Astrocyte (in vitro differentiated cells and primary cell): ENCODE measurements at regions not wholly inside any gene's neighbourhood (a gene's known extent, or its start where the extent isn't known, plus 50 kb on each side); places are given as distances from the start of the nearest gene placed in this dataset.

Experiments used
- DNase-seq: peaks from one replicate; pipeline ENCODE4 v3.0.0-alpha.2; 2010; ENCODE audit warnings: low read depth
- FAIRE-seq: peaks from 2 replicates; lab custom pipeline; 2011; peaks lifted over from hg19 to GRCh38; lab: Jason Lieb, UNC
- H2AFZ ChIP-seq: 2 replicates; pipeline ENCODE4 v1.6.0; 2012; ENCODE audit warnings: low read depth, low read length, inconsistent platforms
- H3K27ac ChIP-seq: 2 replicates; pipeline ENCODE4 v1.5.1; 2011; ENCODE audit warnings: low read depth, low read length, inconsistent platforms
- H3K27me3 ChIP-seq: 2 replicates; pipeline ENCODE4 v1.6.0; 2011; ENCODE audit warnings: low read length, inconsistent platforms; ENCODE audit not compliant: insufficient read depth
- H3K36me3 ChIP-seq: 2 replicates; pipeline ENCODE4 v1.5.1; 2011; ENCODE audit warnings: low read length, inconsistent platforms; ENCODE audit not compliant: insufficient read depth
- H3K4me1 ChIP-seq: 2 replicates; pipeline ENCODE4 v1.5.1; 2011; ENCODE audit warnings: low read length, inconsistent platforms; ENCODE audit not compliant: insufficient read depth
- H3K4me2 ChIP-seq: 2 replicates; pipeline ENCODE4 v1.6.0; 2012; ENCODE audit warnings: low read length, inconsistent platforms
- H3K4me3 ChIP-seq: 2 replicates; pipeline ENCODE4 v1.5.1; 2011; ENCODE audit warnings: low read depth, mild to moderate bottlenecking, low read length, inconsistent platforms; ENCODE audit not compliant: insufficient read depth
- H3K79me2 ChIP-seq: 2 replicates; pipeline ENCODE4 v1.6.0; 2012; ENCODE audit warnings: mild to moderate bottlenecking, low read length, inconsistent platforms; ENCODE audit not compliant: insufficient read depth
- H3K9ac ChIP-seq: 2 replicates; pipeline ENCODE4 v1.6.0; 2012; ENCODE audit warnings: mild to moderate bottlenecking, low read length, inconsistent platforms
- H3K9me3 ChIP-seq: 2 replicates; pipeline ENCODE4 v1.5.1; 2012; ENCODE audit warnings: low read depth, mild to moderate bottlenecking, low read length, inconsistent platforms; ENCODE audit not compliant: insufficient read depth
- H4K20me1 ChIP-seq: 2 replicates; pipeline ENCODE4 v1.6.0; 2012; ENCODE audit warnings: low read length, inconsistent platforms; ENCODE audit not compliant: insufficient read depth
- H3K27ac Mint-ChIP-seq: one replicate; pipeline ENCODE4 v1.8.0; 2021; ENCODE audit warnings: mild to moderate bottlenecking, mixed read lengths; ENCODE audit not compliant: unreplicated experiment
- H3K27me3 Mint-ChIP-seq: one replicate; pipeline ENCODE4 v1.8.0; 2021; ENCODE audit warnings: low read depth, mixed read lengths; ENCODE audit not compliant: unreplicated experiment
- H3K36me3 Mint-ChIP-seq: one replicate; pipeline ENCODE4 v1.8.0; 2021; ENCODE audit warnings: low read depth, mixed read lengths; ENCODE audit not compliant: unreplicated experiment
- H3K4me1 Mint-ChIP-seq: one replicate; pipeline ENCODE4 v1.8.0; 2021; ENCODE audit warnings: low read depth, mixed read lengths; ENCODE audit not compliant: unreplicated experiment
- H3K4me3 Mint-ChIP-seq: one replicate; pipeline ENCODE4 v1.8.0; 2021; ENCODE audit warnings: mild to moderate bottlenecking, moderate library complexity, mixed read lengths; ENCODE audit not compliant: unreplicated experiment
- H3K9me3 Mint-ChIP-seq: one replicate; pipeline ENCODE4 v1.8.0; 2021; ENCODE audit warnings: mild to moderate bottlenecking, mixed read lengths; ENCODE audit not compliant: unreplicated experiment
- CTCF ChIP-seq: IDR thresholded peaks from 2 replicates; pipeline ENCODE4 v1.5.1; 2011; ENCODE audit warnings: low read depth, mild to moderate bottlenecking, inconsistent platforms, low read length, moderate library complexity; ENCODE audit not compliant: insufficient read depth
- EZH2 ChIP-seq: IDR thresholded peaks from 2 replicates; pipeline ENCODE4 v1.6.1; 2012; ENCODE audit warnings: mild to moderate bottlenecking, low read length, inconsistent platforms; ENCODE audit not compliant: insufficient read depth

- no peak for TF ChIP-seq EZH2
- H3K9ac ChIP-seq: no peak overlapping the region
- no peak overlapping the region for H3K4me2 ChIP-seq
- no peak overlapping the region for H3K27ac Mint-ChIP-seq
- no peak for DNase-seq
- H3K36me3 Mint-ChIP-seq: no peaks in the 10 kb centered on the region
- H3K79me2 ChIP-seq: no peaks in the 10 kb centered on the region
- no peaks in the 10 kb centered on the region for H3K9me3 Mint-ChIP-seq
- H3K36me3 ChIP-seq: no peaks in the 10 kb centered on the region
- no peaks in the 10 kb centered on the region for H3K27me3 Mint-ChIP-seq
- H3K4me3 Mint-ChIP-seq: no peak overlapping the region
- H2AFZ ChIP-seq: no peak overlapping the region
- H3K4me1 Mint-ChIP-seq: no peaks in the 10 kb centered on the region
- no peak overlapping the region for H3K4me3 ChIP-seq
- H3K4me1 ChIP-seq: no peaks in the 10 kb centered on the region
- no peaks in the 10 kb centered on the region for H3K9me3 ChIP-seq
- no peak for FAIRE-seq
- H3K27me3 ChIP-seq: no peaks in the 10 kb centered on the region
- no peak overlapping the region for H3K27ac ChIP-seq
- H4K20me1 ChIP-seq: no peaks in the 10 kb centered on the region
These were observed 400.8 kb downstream of the SEMA3D start for GRCh38 chr7:84786073-84786472.

GRCh38 chr7:84784450-84784849, 402.4 kb downstream of the SEMA3D start:
- Histone ChIP-seq H3K27ac (no peak overlapping the region), H3K27me3 (no peaks in the 10 kb centered on the region), H3K9me3 (no peaks in the 10 kb centered on the region), H3K79me2 (no peaks in the 10 kb centered on the region), H4K20me1 (no peaks in the 10 kb centered on the region), H3K4me2 (no peak overlapping the region), H3K4me3 (no peak overlapping the region), H2AFZ (no peak overlapping the region), H3K9ac (no peak overlapping the region), H3K36me3 (no peaks in the 10 kb centered on the region), H3K4me1 (no peaks in the 10 kb centered on the region)
- Mint-ChIP-seq H3K4me1 (no peaks in the 10 kb centered on the region), H3K9me3 (no peaks in the 10 kb centered on the region), H3K4me3 (no peak overlapping the region), H3K27ac (no peak overlapping the region), H3K27me3 (no peaks in the 10 kb centered on the region), H3K36me3 (peaks cover 2% of the 10 kb centered on the region)
- FAIRE-seq (no peak), DNase-seq (no peak)
- no peak for TF ChIP-seq EZH2
- TF ChIP-seq CTCF: no peak

GRCh38 chr7:84783141-84783778, 403.6 kb downstream of the SEMA3D start:
- H3K27ac ChIP-seq: no peak overlapping the region
- no peaks in the 10 kb centered on the region for H3K4me1 ChIP-seq
- Mint-ChIP-seq H3K27me3 (no peaks in the 10 kb centered on the region), H3K27ac (no peak overlapping the region), H3K4me1 (no peaks in the 10 kb centered on the region), H3K9me3 (no peaks in the 10 kb centered on the region), H3K4me3 (no peak overlapping the region), H3K36me3 (peaks cover 2% of the 10 kb centered on the region)
- no peaks in the 10 kb centered on the region for H3K9me3 ChIP-seq
- DNase-seq (peak; percentile 3), FAIRE-seq (no peak)
- TF ChIP-seq EZH2: no peak
- no peak for TF ChIP-seq CTCF
- H3K4me3 ChIP-seq: no peak overlapping the region
- no peak overlapping the region for H2AFZ ChIP-seq
- H3K4me2 ChIP-seq: no peak overlapping the region
- no peak overlapping the region for H3K9ac ChIP-seq
- H3K79me2 ChIP-seq: no peaks in the 10 kb centered on the region
- H3K36me3 ChIP-seq: no peaks in the 10 kb centered on the region
- no peaks in the 10 kb centered on the region for H3K27me3 ChIP-seq
- no peaks in the 10 kb centered on the region for H4K20me1 ChIP-seq
